ENCODE measurements at regions not wholly inside any gene's neighbourhood (a gene's known extent, or its start where the extent isn't known, plus 50 kb on each side); places are given as distances from the start of the nearest gene placed in this dataset.

DNA sequence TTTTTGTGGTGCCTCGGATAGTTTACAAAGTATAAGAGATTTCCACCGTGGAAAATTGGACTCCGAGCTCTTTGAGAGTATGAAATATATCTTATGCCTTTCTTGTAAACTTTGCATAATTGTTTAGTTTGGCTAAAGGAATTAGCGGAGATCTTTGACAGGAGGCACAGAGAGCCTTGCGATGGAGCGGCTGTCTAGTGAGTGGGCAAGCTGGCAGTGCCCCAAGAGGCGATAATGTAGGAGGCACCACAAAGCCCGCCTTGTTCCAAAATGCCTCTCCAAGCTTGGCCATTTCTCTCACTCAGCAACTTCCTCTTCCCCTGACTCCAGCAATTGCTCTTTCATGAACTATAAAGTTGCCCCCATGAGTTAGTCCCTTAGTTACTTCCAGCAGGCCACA, 270.1 kb upstream of the PRICKLE1 start:
- no peak for DNase-seq (ENCODE audit: low read depth)

DNA sequence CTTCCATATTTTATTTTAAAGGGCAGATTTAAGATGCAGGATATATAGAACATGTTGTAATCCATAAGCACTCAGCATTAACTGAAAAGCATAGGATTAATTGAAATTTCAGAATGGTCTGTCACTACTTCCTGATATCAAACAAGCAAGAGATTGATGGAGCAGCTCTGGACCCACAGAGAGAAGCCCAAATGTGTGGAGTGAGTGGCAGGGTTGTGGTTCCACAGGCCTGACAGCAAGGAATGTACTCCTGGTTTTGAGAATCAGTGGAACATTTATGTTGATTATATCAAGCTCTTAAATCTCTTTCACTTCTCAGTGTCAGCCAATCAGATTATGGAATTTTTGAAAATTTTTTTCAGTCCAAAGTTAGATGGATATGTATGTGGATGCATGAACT, 267.6 kb upstream of the PRICKLE1 start:
- no peak for DNase-seq (ENCODE audit: low read depth)

DNA sequence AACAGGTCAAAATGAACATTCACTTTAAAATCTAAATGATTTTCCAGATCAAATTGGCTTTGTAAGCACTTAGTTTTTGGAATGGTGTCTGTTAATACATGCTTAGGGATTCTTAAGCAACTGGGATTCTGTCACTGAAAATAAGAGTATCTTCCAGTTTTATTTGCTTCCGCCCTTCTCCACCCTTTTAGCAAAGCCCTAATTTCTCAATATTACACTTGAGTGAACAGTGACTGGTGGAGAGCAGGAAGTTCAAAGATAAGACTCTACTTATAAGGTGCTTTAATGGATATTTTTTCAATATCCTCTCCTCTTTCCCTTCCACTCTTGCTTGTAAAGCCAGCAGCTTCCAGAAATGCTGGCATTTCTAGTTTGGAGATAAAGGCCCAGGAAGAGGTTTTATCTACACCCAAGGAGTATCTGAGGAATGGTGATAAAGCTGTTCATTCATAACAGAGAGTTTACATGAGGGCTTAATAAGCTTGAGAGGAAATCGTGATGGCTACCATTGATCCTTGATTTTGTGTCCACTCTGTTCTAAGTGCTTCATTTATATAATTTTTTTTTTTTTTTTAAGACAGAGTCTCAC, 265.9 kb upstream of the PRICKLE1 start:
- DNase-seq (ENCODE audit: low read depth) = no peak

DNA sequence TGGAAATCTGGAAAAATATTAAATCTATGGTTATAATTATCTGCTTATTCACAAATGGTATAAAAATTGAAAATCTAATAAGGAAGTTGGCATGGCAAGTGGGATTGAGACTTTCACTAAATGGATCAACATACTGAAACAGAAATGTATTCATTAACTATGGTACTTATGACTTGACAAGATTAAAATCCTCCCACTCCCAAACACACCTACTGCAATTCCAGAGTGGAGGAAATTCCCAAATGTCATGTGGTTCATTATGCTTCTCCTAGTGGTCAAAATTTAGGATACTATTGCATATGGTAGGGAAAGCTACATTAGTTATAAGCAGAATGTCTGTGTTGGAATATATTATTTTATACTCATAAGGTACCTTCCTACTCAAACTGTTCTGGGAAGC, 265.3 kb upstream of the PRICKLE1 start:
- no peak for DNase-seq (ENCODE audit: low read depth)

- no peak for DNase-seq (ENCODE audit: low read depth)
These were observed 264.7 kb upstream of the PRICKLE1 start for GRCh38 chr12:42854208-42854607.

- no peak for DNase-seq (ENCODE audit: low read depth)
These were observed 264.0 kb upstream of the PRICKLE1 start for GRCh38 chr12:42853370-42854140.

DNA sequence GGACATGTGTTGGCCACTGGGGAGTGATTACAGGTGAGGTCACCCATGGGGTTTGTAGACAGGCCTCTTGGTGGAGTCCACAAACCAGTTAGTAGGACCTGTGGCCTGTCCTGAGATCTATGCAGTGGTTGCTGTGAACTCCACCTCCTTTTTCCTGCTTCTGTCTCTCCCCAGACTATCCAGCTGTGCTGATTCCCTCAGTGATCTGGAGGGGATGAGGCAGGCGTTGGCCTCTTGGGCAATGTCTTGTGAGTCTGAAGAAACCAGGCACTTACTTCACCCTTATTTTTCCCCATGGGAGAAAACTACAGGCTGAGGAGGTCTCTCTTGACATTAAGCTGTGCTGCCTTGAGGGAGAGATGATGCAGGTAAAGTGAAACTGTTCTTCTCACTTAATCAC, 257.2 kb upstream of the PRICKLE1 start:
- DNase-seq (ENCODE audit: low read depth) = no peak

DNA sequence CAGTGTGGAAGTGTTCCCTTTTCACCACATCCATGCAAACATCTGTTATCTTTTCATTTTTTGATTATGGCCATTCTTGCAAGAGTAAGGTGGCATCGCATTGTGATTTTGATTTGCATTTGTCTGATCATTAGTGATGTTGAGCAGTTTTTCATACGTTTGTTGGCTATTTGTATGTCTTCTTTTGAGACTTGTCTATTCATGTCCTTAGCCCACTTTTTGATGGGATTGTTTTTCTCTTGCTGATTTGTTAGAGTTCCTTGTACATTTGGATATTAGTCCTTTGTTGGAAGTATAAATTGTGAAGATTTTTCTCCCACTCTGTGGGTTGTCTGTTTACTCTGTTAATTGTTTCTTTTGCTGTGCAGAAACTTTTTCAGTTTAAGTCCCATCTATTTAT, 244.5 kb upstream of the PRICKLE1 start:
- DNase-seq (ENCODE audit: low read depth) = no peak

DNA sequence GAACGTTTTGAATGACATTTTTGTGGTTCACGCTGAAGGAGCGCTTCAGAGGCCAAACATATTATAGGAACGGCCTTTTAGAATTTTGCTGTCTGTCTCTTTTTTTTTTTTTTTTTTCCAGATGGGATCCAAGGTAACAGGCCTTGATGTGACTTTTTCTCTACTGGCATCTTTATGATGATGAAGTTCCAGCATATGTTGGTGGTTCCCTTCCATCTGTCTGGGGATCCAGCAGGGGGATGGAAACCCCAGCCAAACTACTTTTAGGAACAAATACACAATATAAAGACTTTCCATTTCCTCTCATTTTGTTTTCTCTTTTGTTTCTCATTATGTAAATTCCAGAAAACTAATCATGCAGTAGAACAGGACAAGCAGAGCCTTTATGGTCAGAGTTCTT, 239.3 kb upstream of the PRICKLE1 start:
- DNase-seq (ENCODE audit: low read depth) = no peak

- DNase-seq (ENCODE audit: low read depth) = no peak
These were observed 234.8 kb upstream of the PRICKLE1 start for GRCh38 chr12:42824327-42824726.

GRCh38 chr12:42823679-42824078, 234.1 kb upstream of the PRICKLE1 start:
- no peak for DNase-seq (ENCODE audit: low read depth)

GRCh38 chr12:42819846-42820245, 230.3 kb upstream of the PRICKLE1 start:
- DNase-seq (ENCODE audit: low read depth) = no peak

- no peak for DNase-seq (ENCODE audit: low read depth)
These were observed 225.5 kb upstream of the PRICKLE1 start for GRCh38 chr12:42815068-42815467.

GRCh38 chr12:42812871-42813270, 223.3 kb upstream of the PRICKLE1 start:
- no peak for DNase-seq (ENCODE audit: low read depth)

- DNase-seq (ENCODE audit: low read depth) = peak; percentile 34
These were observed 222.5 kb upstream of the PRICKLE1 start for GRCh38 chr12:42812086-42812485.

GRCh38 chr12:42810006-42810405, 220.5 kb upstream of the PRICKLE1 start:
- no peak for DNase-seq (ENCODE audit: low read depth)

- DNase-seq (ENCODE audit: low read depth) = peak; percentile 31
These were observed 219.7 kb upstream of the PRICKLE1 start for GRCh38 chr12:42809226-42809625.

DNA sequence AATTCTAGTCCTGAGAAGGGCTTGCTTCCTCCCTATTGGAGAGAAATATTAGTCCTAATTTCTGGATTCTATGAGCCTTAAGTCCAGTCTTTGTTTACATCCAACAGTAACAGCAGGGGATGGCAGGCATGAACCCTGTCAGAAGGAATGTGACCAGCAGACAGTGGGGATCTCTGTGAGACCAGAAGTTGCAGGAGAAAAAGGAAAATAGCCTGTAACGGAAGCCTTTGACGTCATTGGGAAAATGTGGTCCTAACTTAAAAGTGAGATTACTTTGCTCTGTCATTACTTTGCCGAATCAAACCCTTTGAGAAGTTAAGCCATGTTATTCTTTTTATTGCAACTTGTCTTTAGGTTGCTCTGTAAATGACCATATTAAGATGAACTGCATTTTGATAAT, 218.2 kb upstream of the PRICKLE1 start:
- no peak for DNase-seq (ENCODE audit: low read depth)

GRCh38 chr12:42807251-42807650, 217.7 kb upstream of the PRICKLE1 start:
- no peak for DNase-seq (ENCODE audit: low read depth)

GRCh38 chr12:42804928-42805327, 215.4 kb upstream of the PRICKLE1 start:
- DNase-seq (ENCODE audit: low read depth) = no peak

GRCh38 chr12:42802785-42803189, 213.2 kb upstream of the PRICKLE1 start:
- no peak for DNase-seq (ENCODE audit: low read depth)

DNA sequence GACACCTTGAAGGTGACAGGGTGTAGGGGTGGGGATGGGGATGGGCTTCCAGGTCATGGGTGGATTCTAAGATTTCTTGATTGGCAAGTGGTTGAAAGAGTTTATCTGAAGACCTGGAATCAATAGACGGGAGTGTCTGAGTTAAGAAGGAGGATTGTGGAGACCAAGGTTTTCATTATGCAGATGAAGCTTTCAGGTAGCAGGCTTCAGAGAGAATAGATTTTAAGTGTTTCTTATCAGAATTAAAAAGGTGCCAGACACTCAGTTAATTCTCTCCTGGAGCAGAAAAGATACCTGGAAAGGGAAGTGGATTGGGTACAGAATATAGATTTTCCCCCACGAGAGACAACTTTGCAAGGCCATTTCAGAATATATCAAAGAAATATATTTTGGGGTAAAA, 211.7 kb upstream of the PRICKLE1 start:
- DNase-seq (ENCODE audit: low read depth) = no peak

GRCh38 chr12:42799966-42800365, 210.4 kb upstream of the PRICKLE1 start:
- DNase-seq (ENCODE audit: low read depth) = no peak

Data from GM04503 (cell line).